NB4 (cell line): ENCODE measurements at regions not wholly inside any gene's neighbourhood (a gene's known extent, or its start where the extent isn't known, plus 50 kb on each side); places are given as distances from the start of the nearest gene placed in this dataset.

Experiments
- POLR2A ChIP-seq: IDR thresholded peaks from 2 replicates; pipeline ENCODE4 v1.6.1; 2011; ENCODE audit warnings: mild to moderate bottlenecking; ENCODE audit not compliant: insufficient read length; ENCODE audit errors: extremely low read depth
- TF ChIP-seq, protein P1 (sequence below): IDR thresholded peaks from one replicate; pipeline ENCODE4 v1.5.1; 2012; ENCODE audit warnings: low read depth, low read length

DNA sequence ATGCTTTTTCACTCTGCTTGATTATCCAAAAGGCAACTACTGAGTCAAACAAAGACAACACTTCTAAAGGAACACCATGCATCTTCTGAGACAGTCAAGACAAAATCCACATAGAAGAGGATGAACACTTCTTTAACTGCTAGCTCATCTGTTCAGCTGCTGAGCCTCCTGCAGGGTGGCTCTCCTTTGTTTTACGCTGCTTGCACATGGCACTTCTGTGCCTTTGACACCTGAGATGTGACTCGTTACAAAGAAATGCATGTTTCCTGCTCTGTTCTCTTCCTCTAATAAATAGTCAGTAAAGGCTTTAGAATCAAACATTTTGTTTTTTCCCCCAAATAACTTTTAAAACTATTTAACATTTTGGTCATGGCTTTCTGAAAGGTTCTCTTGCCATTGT lies 1129.4 kb downstream of the TDRD15 start:
- TF ChIP-seq POLR2A = no peak
- TF ChIP-seq, protein P1, sequence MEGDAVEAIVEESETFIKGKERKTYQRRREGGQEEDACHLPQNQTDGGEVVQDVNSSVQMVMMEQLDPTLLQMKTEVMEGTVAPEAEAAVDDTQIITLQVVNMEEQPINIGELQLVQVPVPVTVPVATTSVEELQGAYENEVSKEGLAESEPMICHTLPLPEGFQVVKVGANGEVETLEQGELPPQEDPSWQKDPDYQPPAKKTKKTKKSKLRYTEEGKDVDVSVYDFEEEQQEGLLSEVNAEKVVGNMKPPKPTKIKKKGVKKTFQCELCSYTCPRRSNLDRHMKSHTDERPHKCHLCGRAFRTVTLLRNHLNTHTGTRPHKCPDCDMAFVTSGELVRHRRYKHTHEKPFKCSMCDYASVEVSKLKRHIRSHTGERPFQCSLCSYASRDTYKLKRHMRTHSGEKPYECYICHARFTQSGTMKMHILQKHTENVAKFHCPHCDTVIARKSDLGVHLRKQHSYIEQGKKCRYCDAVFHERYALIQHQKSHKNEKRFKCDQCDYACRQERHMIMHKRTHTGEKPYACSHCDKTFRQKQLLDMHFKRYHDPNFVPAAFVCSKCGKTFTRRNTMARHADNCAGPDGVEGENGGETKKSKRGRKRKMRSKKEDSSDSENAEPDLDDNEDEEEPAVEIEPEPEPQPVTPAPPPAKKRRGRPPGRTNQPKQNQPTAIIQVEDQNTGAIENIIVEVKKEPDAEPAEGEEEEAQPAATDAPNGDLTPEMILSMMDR = no peak
